WTC11 (cell line): ENCODE measurements at regions not wholly inside any gene's neighbourhood (a gene's known extent, or its start where the extent isn't known, plus 50 kb on each side); places are given as distances from the start of the nearest gene placed in this dataset.

Experiments
- ATAC-seq: fragments of 200-7000 bp; cut with Tn5 transposase; 2 replicates; pipeline ENCODE4 v1.10.0; 2021; ENCODE audit warnings: mild to moderate bottlenecking, moderate library complexity
- CTCF ChIA-PET: fragments of 300-600 bp; sonication (Branson Sonifier 250); formaldehyde crosslinking; loops from one replicate; lab custom pipeline; 2021; ENCODE audit warnings: antibody characterized with exemption; lab: Charles Lee
- POLR2A ChIA-PET: fragments of 350-600 bp; sonication (Branson Sonifier 250); formaldehyde crosslinking; loops from one replicate; lab custom pipeline; 2021; ENCODE audit warnings: antibody characterized with exemption; lab: Charles Lee
- DNase-seq: peaks from one replicate; pipeline ENCODE4 v3.0.0; 2021; ENCODE audit warnings: low spot score
- H3K27ac Mint-ChIP-seq: 2 replicates; pipeline ENCODE4 v1.8.0; 2021; ENCODE audit warnings: mixed read lengths
- H3K27me3 Mint-ChIP-seq: 2 replicates; pipeline ENCODE4 v1.8.0; 2021; ENCODE audit warnings: low read depth, mild to moderate bottlenecking, moderate library complexity, mixed read lengths
- H3K36me3 Mint-ChIP-seq: 2 replicates; pipeline ENCODE4 v1.8.0; 2021; ENCODE audit warnings: mixed read lengths
- H3K4me1 Mint-ChIP-seq: 2 replicates; pipeline ENCODE4 v1.8.0; 2022; ENCODE audit warnings: mixed read lengths
- H3K4me3 Mint-ChIP-seq: 2 replicates; pipeline ENCODE4 v1.8.0; 2021; ENCODE audit warnings: mild to moderate bottlenecking, moderate library complexity, mixed read lengths
- H3K9me3 Mint-ChIP-seq: 2 replicates; pipeline ENCODE4 v1.8.0; 2021; ENCODE audit warnings: mixed read lengths
- IRF2 ChIP-seq: sonication (generic); formaldehyde crosslinking; IDR thresholded peaks from 2 replicates; pipeline ENCODE4 v1.8.0; 2022; ENCODE audit warnings: low read depth, missing genetic modification reagents, borderline replicate concordance
- JAZF1 ChIP-seq: fragments of 250-450 bp; sonication (Bioruptor Pico); IDR thresholded peaks from 2 replicates; pipeline ENCODE4 v1.9.0; 2021; ENCODE audit warnings: moderate library complexity, mild to moderate bottlenecking, inconsistent platforms
- JUN ChIP-seq: sonication (generic); formaldehyde crosslinking; IDR thresholded peaks from 2 replicates; pipeline ENCODE4 v1.8.0; 2023; ENCODE audit warnings: mild to moderate bottlenecking, missing genetic modification reagents
- MAX ChIP-seq: sonication (generic); formaldehyde crosslinking; IDR thresholded peaks from 2 replicates; pipeline ENCODE4 v1.8.0; 2022; ENCODE audit warnings: mild to moderate bottlenecking, missing genetic modification reagents
- MLX ChIP-seq: sonication (generic); formaldehyde crosslinking; IDR thresholded peaks from 2 replicates; pipeline ENCODE4 v1.8.1; 2023; ENCODE audit warnings: mild to moderate bottlenecking, missing genetic modification reagents, moderate library complexity
- NFYB ChIP-seq: sonication (generic); formaldehyde crosslinking; conservative IDR thresholded peaks from 2 replicates; pipeline ENCODE4 v1.8.0; 2022; ENCODE audit warnings: low read depth, missing genetic modification reagents
- NR1H2 ChIP-seq: sonication (generic); formaldehyde crosslinking; IDR thresholded peaks from 2 replicates; pipeline ENCODE4 v1.9.0; 2021; ENCODE audit warnings: mild to moderate bottlenecking, moderate library complexity, missing genetic modification reagents
- NR3C1 ChIP-seq: sonication (generic); formaldehyde crosslinking; conservative IDR thresholded peaks from 2 replicates; pipeline ENCODE4 v1.8.1; 2023; ENCODE audit warnings: low read depth, mild to moderate bottlenecking, missing genetic modification reagents
- PRDM15 ChIP-seq: sonication (generic); formaldehyde crosslinking; IDR thresholded peaks from 2 replicates; pipeline ENCODE4 v1.8.0; 2022; ENCODE audit warnings: missing genetic modification reagents
- RELA ChIP-seq: sonication (generic); formaldehyde crosslinking; IDR thresholded peaks from 2 replicates; pipeline ENCODE4 v1.8.1; 2022; ENCODE audit warnings: missing genetic modification reagents, mild to moderate bottlenecking, borderline replicate concordance
- SOX15 ChIP-seq: fragments of 250-450 bp; sonication (Bioruptor Pico); IDR thresholded peaks from 2 replicates; pipeline ENCODE4 v1.9.0; 2021; ENCODE audit warnings: mild to moderate bottlenecking
- TEAD1 ChIP-seq: sonication (generic); formaldehyde crosslinking; IDR thresholded peaks from 2 replicates; pipeline ENCODE4 v1.8.0; 2022; ENCODE audit warnings: mild to moderate bottlenecking, missing genetic modification reagents
- TEAD4 ChIP-seq: sonication (generic); formaldehyde crosslinking; IDR thresholded peaks from 2 replicates; pipeline ENCODE4 v1.8.0; 2022; ENCODE audit warnings: mild to moderate bottlenecking, missing genetic modification reagents
- ZMAT4 ChIP-seq: fragments of 250-450 bp; sonication (Bioruptor Pico); IDR thresholded peaks from 2 replicates; pipeline ENCODE4 v1.9.0; 2021; ENCODE audit warnings: mild to moderate bottlenecking
- ZNF263 ChIP-seq: sonication (generic); formaldehyde crosslinking; IDR thresholded peaks from 2 replicates; pipeline ENCODE4 v1.8.1; 2022; ENCODE audit warnings: low read depth, mild to moderate bottlenecking, moderate library complexity, missing genetic modification reagents
- ZNF416 ChIP-seq: fragments of 250-450 bp; sonication (Bioruptor Pico); IDR thresholded peaks from 2 replicates; pipeline ENCODE4 v1.9.0; 2021; ENCODE audit warnings: mild to moderate bottlenecking, inconsistent platforms
- TF ChIP-seq, protein P1 (sequence below): sonication (generic); formaldehyde crosslinking; conservative IDR thresholded peaks from 2 replicates; pipeline ENCODE4 v1.8.1; 2022; ENCODE audit warnings: mild to moderate bottlenecking, missing genetic modification reagents
- TF ChIP-seq, protein P2 (sequence below): sonication (generic); formaldehyde crosslinking; IDR thresholded peaks from 2 replicates; pipeline ENCODE4 v1.8.1; 2022; ENCODE audit warnings: low read depth, missing genetic modification reagents, borderline replicate concordance

- peak overlapping the region; percentile 72 for H3K27ac Mint-ChIP-seq
- TF ChIP-seq SOX15 (CRISPR knock-in tag): no peak
- TF ChIP-seq ZNF416 (CRISPR knock-in tag): no peak
- peaks cover 51% of the 10 kb centered on the region for H3K4me1 Mint-ChIP-seq
- DNase-seq (no peak), ATAC-seq (peak; percentile 66)
- ChIA-PET CTCF (interaction anchor here (0.6 to 1.2 kb wide), 2 partner anchors 109 to 1226 kb away, joined by 3 to 4 read pairs; no protein-coding TSS in a partner anchor), POLR2A (no interaction called here)
- H3K4me3 Mint-ChIP-seq: no peak overlapping the region; the same call in 1 of the 2 replicates
- peaks cover 2% of the 10 kb centered on the region; the same call in 1 of the 2 replicates for H3K27me3 Mint-ChIP-seq
- H3K36me3 Mint-ChIP-seq: peaks cover 6% of the 10 kb centered on the region
- H3K9me3 Mint-ChIP-seq: peaks cover 6% of the 10 kb centered on the region
Measured at GRCh38 chr10:131760416-131761166, 140.2 kb upstream of the PPP2R2D start.

- no peak for ATAC-seq
- no peak for DNase-seq
- POLR2A ChIA-PET: interaction anchor here (0.6 kb wide), 1 partner anchor 1554 kb away, joined by 3 read pairs; no protein-coding TSS in a partner anchor
- H3K9me3 Mint-ChIP-seq: peaks cover 8% of the 10 kb centered on the region
- H3K27me3 Mint-ChIP-seq: no peaks in the 10 kb centered on the region; the same call in 1 of the 2 replicates
- TF ChIP-seq, protein P1, sequence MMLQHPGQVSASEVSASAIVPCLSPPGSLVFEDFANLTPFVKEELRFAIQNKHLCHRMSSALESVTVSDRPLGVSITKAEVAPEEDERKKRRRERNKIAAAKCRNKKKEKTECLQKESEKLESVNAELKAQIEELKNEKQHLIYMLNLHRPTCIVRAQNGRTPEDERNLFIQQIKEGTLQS (CRISPR knock-in tag): no peak
- no peak for TF ChIP-seq TEAD4 (CRISPR knock-in tag)
- TF ChIP-seq TEAD1 (CRISPR knock-in tag): no peak
- no peak for TF ChIP-seq JUN (CRISPR knock-in tag)
- TF ChIP-seq JAZF1 (CRISPR knock-in tag): no peak
- no peak for TF ChIP-seq IRF2 (CRISPR knock-in tag)
- TF ChIP-seq, all 79 proteins: peak for 0
- H3K36me3 Mint-ChIP-seq: peaks cover 6% of the 10 kb centered on the region
- CTCF ChIA-PET: no interaction called here
- H3K27ac Mint-ChIP-seq: no peak overlapping the region
- H3K4me3 Mint-ChIP-seq: no peak overlapping the region
- H3K4me1 Mint-ChIP-seq: peaks cover 48% of the 10 kb centered on the region
Measured at GRCh38 chr10:131762789-131763696, 137.8 kb upstream of the PPP2R2D start.

DNA sequence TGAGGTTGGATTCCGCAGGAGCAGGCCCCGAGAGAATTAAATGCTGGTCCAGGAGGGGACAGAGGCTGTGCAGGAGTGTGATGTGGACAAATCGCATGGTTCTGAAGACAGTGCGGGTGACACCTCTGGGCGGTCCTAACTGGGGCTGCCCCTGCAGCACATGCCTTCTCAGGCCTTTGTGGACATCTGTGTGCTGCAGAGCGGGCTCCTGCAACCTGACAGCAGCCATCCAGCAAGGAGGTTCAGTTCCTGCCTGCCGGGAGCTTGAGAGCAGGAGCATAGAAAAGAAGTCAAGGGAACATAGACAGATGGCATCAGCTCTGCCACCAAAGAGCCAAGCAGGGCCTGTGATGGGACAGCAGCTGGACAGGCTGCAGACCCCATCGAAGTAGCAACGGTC, 135.9 kb upstream of the PPP2R2D start:
- Mint-ChIP-seq H3K27ac (no peak overlapping the region), H3K36me3 (peaks cover 6% of the 10 kb centered on the region), H3K4me1 (peaks cover 55% of the 10 kb centered on the region), H3K27me3 (no peaks in the 10 kb centered on the region; the same call in 1 of the 2 replicates), H3K4me3 (no peak overlapping the region), H3K9me3 (peaks cover 9% of the 10 kb centered on the region)
- TF ChIP-seq, protein P2, sequence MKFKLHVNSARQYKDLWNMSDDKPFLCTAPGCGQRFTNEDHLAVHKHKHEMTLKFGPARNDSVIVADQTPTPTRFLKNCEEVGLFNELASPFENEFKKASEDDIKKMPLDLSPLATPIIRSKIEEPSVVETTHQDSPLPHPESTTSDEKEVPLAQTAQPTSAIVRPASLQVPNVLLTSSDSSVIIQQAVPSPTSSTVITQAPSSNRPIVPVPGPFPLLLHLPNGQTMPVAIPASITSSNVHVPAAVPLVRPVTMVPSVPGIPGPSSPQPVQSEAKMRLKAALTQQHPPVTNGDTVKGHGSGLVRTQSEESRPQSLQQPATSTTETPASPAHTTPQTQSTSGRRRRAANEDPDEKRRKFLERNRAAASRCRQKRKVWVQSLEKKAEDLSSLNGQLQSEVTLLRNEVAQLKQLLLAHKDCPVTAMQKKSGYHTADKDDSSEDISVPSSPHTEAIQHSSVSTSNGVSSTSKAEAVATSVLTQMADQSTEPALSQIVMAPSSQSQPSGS (CRISPR knock-in tag): no peak
- TF ChIP-seq MAX: no peak
- no peak for TF ChIP-seq NFYB (CRISPR knock-in tag)
- TF ChIP-seq RELA (CRISPR knock-in tag): no peak
- TF ChIP-seq NR1H2 (CRISPR knock-in tag): no peak
- no peak for TF ChIP-seq ZNF263 (CRISPR knock-in tag)
- no peak for TF ChIP-seq MLX (CRISPR knock-in tag)
- TF ChIP-seq PRDM15 (CRISPR knock-in tag): no peak
- TF ChIP-seq ZMAT4 (CRISPR knock-in tag): no peak
- TF ChIP-seq NR3C1: no peak
- CTCF ChIA-PET: no interaction called here
- DNase-seq (no peak), ATAC-seq (no peak)
- POLR2A ChIA-PET: no interaction called here
